ENCODE measurements at regions not wholly inside any gene's neighbourhood (a gene's known extent, or its start where the extent isn't known, plus 50 kb on each side); places are given as distances from the start of the nearest gene placed in this dataset.
"Not testable (repeated sequence)": the region's sequence is repeated elsewhere in the genome, so short reads cannot be mapped to it uniquely, and the experiment has no call there.

DNA sequence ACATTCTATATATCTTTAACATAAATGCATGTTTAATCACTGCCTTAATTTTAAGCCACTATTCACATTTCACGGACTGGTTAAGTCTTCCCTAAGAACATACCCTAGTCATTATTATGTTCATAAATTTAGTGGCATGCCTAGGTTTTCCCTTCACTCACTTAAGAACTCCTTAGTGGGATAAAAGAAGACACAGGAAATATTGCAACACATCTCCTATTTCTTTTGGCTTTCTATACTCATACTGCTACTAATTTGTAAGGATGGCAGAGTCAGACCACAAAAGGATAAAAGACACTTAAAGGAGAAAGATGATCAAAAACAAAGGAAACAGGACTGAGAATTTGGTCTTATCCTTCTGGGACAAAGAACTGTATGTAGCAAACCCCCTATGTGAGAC is 951.4 kb downstream of the SORCS3 start:
- Mint-ChIP-seq H3K27me3 (ENCODE audit: low read depth) (no peaks in the 10 kb centered on the region), H3K4me3 (ENCODE audit: low read depth) (no peak overlapping the region), H3K4me1 (ENCODE audit: low read depth) (no peaks in the 10 kb centered on the region), H3K36me3 (ENCODE audit: low read depth) (no peaks in the 10 kb centered on the region), H3K9me3 (no peaks in the 10 kb centered on the region), H3K27ac (no peak overlapping the region)
- intact Hi-C loops (cut with micrococcal nuclease) = no loop called here
- no peak for DNase-seq (ENCODE audit: low spot score)

DNA sequence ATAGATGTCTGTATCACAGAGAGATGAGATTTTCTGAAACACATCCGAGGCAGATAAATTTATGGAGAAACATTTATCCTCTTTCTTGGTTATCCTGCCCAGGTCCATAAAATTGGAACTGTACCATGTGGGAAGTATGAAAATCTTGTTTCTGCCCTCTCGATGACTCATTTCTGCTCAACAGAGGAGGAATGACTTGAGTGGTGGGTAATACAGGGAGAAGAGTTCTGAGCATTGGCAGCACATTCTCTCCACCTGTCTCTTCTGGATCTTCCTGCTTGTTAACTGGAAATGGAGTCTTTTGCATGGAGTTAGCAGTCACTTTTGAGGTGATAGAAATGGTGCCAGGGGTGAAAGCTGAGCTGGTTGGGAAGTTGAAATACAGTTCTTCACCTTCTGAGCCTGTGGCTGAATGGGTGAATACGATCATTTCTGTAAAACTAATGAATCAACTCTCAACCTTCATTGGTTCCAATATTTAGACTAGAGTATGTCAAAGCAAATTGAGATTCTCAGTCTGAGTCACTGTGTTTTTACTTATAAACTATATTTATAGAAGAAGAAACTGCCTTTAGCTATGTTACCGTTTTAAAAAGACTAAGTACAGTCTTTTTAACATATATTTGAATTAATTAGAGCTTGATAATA is 945.5 kb downstream of the SORCS3 start:
- H3K27me3 Mint-ChIP-seq (ENCODE audit: low read depth) = no peaks in the 10 kb centered on the region
- H3K4me3 Mint-ChIP-seq (ENCODE audit: low read depth) = no peak overlapping the region
- no peaks in the 10 kb centered on the region for H3K9me3 Mint-ChIP-seq
- H3K36me3 Mint-ChIP-seq (ENCODE audit: low read depth) = no peaks in the 10 kb centered on the region
- H3K27ac Mint-ChIP-seq = no peak overlapping the region
- DNase-seq (ENCODE audit: low spot score) = no peak
- no peaks in the 10 kb centered on the region for H3K4me1 Mint-ChIP-seq (ENCODE audit: low read depth)
- intact Hi-C loops (cut with micrococcal nuclease) = no loop called here

GRCh38 chr10:105585753-105586152 is 944.7 kb downstream of the SORCS3 start:
- no peak for DNase-seq (ENCODE audit: low spot score)
- H3K27ac Mint-ChIP-seq = no peak overlapping the region
- H3K36me3 Mint-ChIP-seq (ENCODE audit: low read depth) = no peaks in the 10 kb centered on the region
- no peak overlapping the region for H3K4me3 Mint-ChIP-seq (ENCODE audit: low read depth)
- intact Hi-C loops (cut with micrococcal nuclease) = no loop called here
- H3K27me3 Mint-ChIP-seq (ENCODE audit: low read depth) = no peaks in the 10 kb centered on the region
- H3K4me1 Mint-ChIP-seq (ENCODE audit: low read depth) = no peaks in the 10 kb centered on the region
- no peaks in the 10 kb centered on the region for H3K9me3 Mint-ChIP-seq

GRCh38 chr10:105585171-105585570 is 944.1 kb downstream of the SORCS3 start:
- Mint-ChIP-seq H3K9me3 (no peaks in the 10 kb centered on the region), H3K4me3 (ENCODE audit: low read depth) (no peak overlapping the region), H3K27me3 (ENCODE audit: low read depth) (no peaks in the 10 kb centered on the region), H3K27ac (no peak overlapping the region), H3K36me3 (ENCODE audit: low read depth) (no peaks in the 10 kb centered on the region), H3K4me1 (ENCODE audit: low read depth) (no peaks in the 10 kb centered on the region)
- intact Hi-C loops (cut with micrococcal nuclease) = no loop called here
- DNase-seq (ENCODE audit: low spot score) = no peak

DNA sequence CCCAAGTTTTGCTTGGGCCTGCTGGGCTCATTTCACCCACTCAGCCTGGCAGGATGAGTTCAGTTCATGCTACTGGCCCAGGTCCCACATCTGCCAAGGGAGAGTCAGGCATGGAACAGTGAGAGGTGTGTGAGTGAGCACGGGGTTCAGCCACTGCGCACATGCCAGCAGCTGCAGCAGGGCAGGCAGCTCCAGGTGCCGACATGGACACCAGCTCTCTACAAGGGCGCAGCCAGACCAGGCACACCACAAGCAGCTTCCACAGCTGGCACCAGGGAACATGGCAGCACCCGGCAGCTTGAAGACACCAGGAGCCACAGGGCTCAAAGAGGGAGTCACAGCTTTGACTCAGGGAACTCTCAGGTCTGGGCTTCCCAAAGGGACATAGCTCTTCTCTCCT is 938.0 kb downstream of the SORCS3 start:
- Mint-ChIP-seq H3K4me3 (ENCODE audit: low read depth) (no peak overlapping the region), H3K4me1 (ENCODE audit: low read depth) (no peaks in the 10 kb centered on the region), H3K27me3 (ENCODE audit: low read depth) (no peaks in the 10 kb centered on the region), H3K36me3 (ENCODE audit: low read depth) (no peaks in the 10 kb centered on the region), H3K27ac (no peak overlapping the region), H3K9me3 (peaks cover 24% of the 10 kb centered on the region)
- intact Hi-C loops (cut with micrococcal nuclease) = no loop called here
- no peak for DNase-seq (ENCODE audit: low spot score)

- peaks cover 29% of the 10 kb centered on the region for H3K9me3 Mint-ChIP-seq
- H3K36me3 Mint-ChIP-seq (ENCODE audit: low read depth) = no peaks in the 10 kb centered on the region
- no peak overlapping the region for H3K4me3 Mint-ChIP-seq (ENCODE audit: low read depth)
- intact Hi-C loops (cut with micrococcal nuclease) = no loop called here
- no peaks in the 10 kb centered on the region for H3K4me1 Mint-ChIP-seq (ENCODE audit: low read depth)
- no peak for DNase-seq (ENCODE audit: low spot score)
- no peaks in the 10 kb centered on the region for H3K27me3 Mint-ChIP-seq (ENCODE audit: low read depth)
- no peak overlapping the region for H3K27ac Mint-ChIP-seq
Observed at GRCh38 chr10:105577865-105578607, 936.9 kb downstream of the SORCS3 start.

- Mint-ChIP-seq H3K9me3 (peaks cover 4% of the 10 kb centered on the region), H3K4me3 (ENCODE audit: low read depth) (no peak overlapping the region), H3K36me3 (ENCODE audit: low read depth) (no peaks in the 10 kb centered on the region), H3K4me1 (ENCODE audit: low read depth) (no peaks in the 10 kb centered on the region), H3K27ac (no peak overlapping the region), H3K27me3 (ENCODE audit: low read depth) (no peaks in the 10 kb centered on the region)
- no peak for DNase-seq (ENCODE audit: low spot score)
- intact Hi-C loops (cut with micrococcal nuclease) = no loop called here
Observed at GRCh38 chr10:105559333-105560097, 918.4 kb downstream of the SORCS3 start.

- peaks cover 16% of the 10 kb centered on the region for H3K9me3 Mint-ChIP-seq
- H3K4me3 Mint-ChIP-seq (ENCODE audit: low read depth); H3K36me3 Mint-ChIP-seq (ENCODE audit: low read depth); DNase-seq (ENCODE audit: low spot score); intact Hi-C loops (cut with micrococcal nuclease); H3K27ac Mint-ChIP-seq; H3K4me1 Mint-ChIP-seq (ENCODE audit: low read depth); H3K27me3 Mint-ChIP-seq (ENCODE audit: low read depth): not testable (repeated sequence)
Observed at GRCh38 chr10:105550453-105550852, 909.4 kb downstream of the SORCS3 start.

- DNase-seq (ENCODE audit: low spot score) = no peak
- H3K4me3 Mint-ChIP-seq (ENCODE audit: low read depth) = no peak overlapping the region
- intact Hi-C loops (cut with micrococcal nuclease) = no loop called here
- H3K36me3 Mint-ChIP-seq (ENCODE audit: low read depth) = no peaks in the 10 kb centered on the region
- no peak overlapping the region for H3K27ac Mint-ChIP-seq
- H3K27me3 Mint-ChIP-seq (ENCODE audit: low read depth) = no peaks in the 10 kb centered on the region
- peaks cover 16% of the 10 kb centered on the region for H3K9me3 Mint-ChIP-seq
- no peaks in the 10 kb centered on the region for H3K4me1 Mint-ChIP-seq (ENCODE audit: low read depth)
Observed at GRCh38 chr10:105549731-105550130, 908.6 kb downstream of the SORCS3 start.

- no peak for DNase-seq (ENCODE audit: low spot score)
Observed at GRCh38 chr10:105545101-105545500, 904.0 kb downstream of the SORCS3 start.

DNA sequence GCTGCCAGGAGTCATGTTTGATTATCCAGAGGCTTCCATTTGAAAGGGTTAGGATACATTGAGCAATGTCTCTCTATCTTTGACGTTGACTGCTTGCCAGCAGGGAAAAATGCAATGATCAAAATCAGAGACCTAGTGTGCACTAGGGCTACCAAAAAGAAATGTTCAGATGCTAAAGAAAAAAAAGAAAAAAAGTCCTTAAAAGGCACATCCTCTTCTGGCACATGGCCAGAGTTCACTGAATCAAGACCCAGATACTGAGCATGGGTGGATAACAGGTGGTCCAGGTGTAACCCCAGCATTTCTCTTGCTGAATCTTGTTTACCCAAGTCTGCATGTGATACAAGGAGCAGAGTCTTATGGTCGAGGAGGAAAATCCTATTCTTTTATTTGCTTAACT is 899.3 kb downstream of the SORCS3 start:
- DNase-seq (ENCODE audit: low spot score) = no peak
- peaks cover 6% of the 10 kb centered on the region for H3K9me3 Mint-ChIP-seq
- no peak overlapping the region for H3K27ac Mint-ChIP-seq
- H3K36me3 Mint-ChIP-seq (ENCODE audit: low read depth) = no peaks in the 10 kb centered on the region
- H3K4me1 Mint-ChIP-seq (ENCODE audit: low read depth) = no peaks in the 10 kb centered on the region
- intact Hi-C loops (cut with micrococcal nuclease) = no loop called here
- H3K27me3 Mint-ChIP-seq (ENCODE audit: low read depth) = no peaks in the 10 kb centered on the region
- no peak overlapping the region for H3K4me3 Mint-ChIP-seq (ENCODE audit: low read depth)

More at GRCh38 chr10:105545101-105545500, 904.0 kb downstream of the SORCS3 start:
- Mint-ChIP-seq H3K36me3 (ENCODE audit: low read depth) (no peaks in the 10 kb centered on the region), H3K4me3 (ENCODE audit: low read depth) (no peak overlapping the region), H3K27ac (no peak overlapping the region), H3K4me1 (ENCODE audit: low read depth) (no peaks in the 10 kb centered on the region), H3K27me3 (ENCODE audit: low read depth) (no peaks in the 10 kb centered on the region), H3K9me3 (peaks cover 22% of the 10 kb centered on the region)
- intact Hi-C loops (cut with micrococcal nuclease) = no loop called here

DNA sequence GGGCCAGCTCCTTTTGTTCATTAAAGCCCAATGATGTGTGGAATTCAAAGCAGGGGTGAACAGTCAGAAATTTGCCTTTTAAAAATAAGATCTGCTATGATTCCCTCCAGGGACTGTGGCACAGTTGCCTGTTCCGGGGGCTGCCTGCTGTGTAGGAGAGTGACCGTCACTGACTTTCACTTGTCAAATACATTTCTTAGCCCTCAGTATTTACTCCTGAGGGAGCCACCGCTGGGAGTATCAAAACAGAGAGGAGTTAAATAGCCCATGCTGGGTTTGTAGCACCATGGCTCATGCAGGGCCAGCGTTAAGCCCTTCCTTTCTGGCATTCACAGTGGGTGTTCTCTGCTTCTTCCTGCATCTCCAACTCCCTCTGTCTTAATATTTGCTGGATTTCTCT is 897.8 kb downstream of the SORCS3 start:
- Mint-ChIP-seq H3K36me3 (ENCODE audit: low read depth) (no peaks in the 10 kb centered on the region), H3K27me3 (ENCODE audit: low read depth) (no peaks in the 10 kb centered on the region), H3K9me3 (no peaks in the 10 kb centered on the region), H3K27ac (no peak overlapping the region), H3K4me3 (ENCODE audit: low read depth) (no peak overlapping the region), H3K4me1 (ENCODE audit: low read depth) (no peaks in the 10 kb centered on the region)
- intact Hi-C loops (cut with micrococcal nuclease) = no loop called here
- DNase-seq (ENCODE audit: low spot score) = no peak

DNA sequence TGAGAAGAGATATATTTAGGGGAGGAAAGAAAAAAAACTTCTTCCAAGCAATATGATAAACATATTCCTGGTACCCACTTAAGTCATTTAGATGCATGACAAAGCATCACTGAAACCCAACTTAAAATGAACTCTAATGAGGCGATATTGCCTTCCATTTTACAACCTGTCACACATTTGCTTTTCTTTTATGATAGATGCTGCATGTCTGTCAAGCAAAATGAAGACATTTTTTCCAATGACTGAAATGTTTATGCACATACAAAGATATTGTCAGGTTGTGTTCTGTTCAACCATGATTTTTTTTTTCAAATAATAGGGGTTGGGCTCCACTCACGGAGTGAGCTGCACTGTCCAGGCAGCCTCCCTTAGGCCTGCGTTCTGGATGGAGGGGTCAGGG is 894.4 kb downstream of the SORCS3 start:
- Mint-ChIP-seq H3K4me1 (ENCODE audit: low read depth) (no peaks in the 10 kb centered on the region), H3K9me3 (peaks cover 7% of the 10 kb centered on the region), H3K27ac (no peak overlapping the region), H3K36me3 (ENCODE audit: low read depth) (no peaks in the 10 kb centered on the region), H3K4me3 (ENCODE audit: low read depth) (no peak overlapping the region), H3K27me3 (ENCODE audit: low read depth) (no peaks in the 10 kb centered on the region)
- no peak for DNase-seq (ENCODE audit: low spot score)
- intact Hi-C loops (cut with micrococcal nuclease) = no loop called here
